ENCODE measurements at regions not wholly inside any gene's neighbourhood (a gene's known extent, or its start where the extent isn't known, plus 50 kb on each side); places are given as distances from the start of the nearest gene placed in this dataset.

GRCh38 chr3:8205881-8206280 is 295.7 kb upstream of the LMCD1 start:
- no peak for TF ChIP-seq CTCF (conservative IDR thresholded peaks at IDR 0.05)
- Mint-ChIP-seq H3K27ac (ENCODE audit: unreplicated experiment) (no peak overlapping the region), H3K4me1 (peaks cover 4% of the 10 kb centered on the region), H3K9me3 (no peaks in the 10 kb centered on the region), H3K27me3 (ENCODE audit: low read depth) (no peaks in the 10 kb centered on the region), H3K36me3 (ENCODE audit: low read depth) (no peaks in the 10 kb centered on the region), H3K4me3 (no peak overlapping the region)
- DNase-seq (ENCODE audit: low read depth, low spot score), result no peak

GRCh38 chr3:8206971-8207617 is 294.5 kb upstream of the LMCD1 start:
- H3K27me3 Mint-ChIP-seq (ENCODE audit: low read depth), result no peaks in the 10 kb centered on the region
- no peak overlapping the region for H3K4me3 Mint-ChIP-seq
- no peak for TF ChIP-seq CTCF (conservative IDR thresholded peaks at IDR 0.05)
- H3K36me3 Mint-ChIP-seq (ENCODE audit: low read depth), result no peaks in the 10 kb centered on the region
- no peaks in the 10 kb centered on the region for H3K9me3 Mint-ChIP-seq
- no peak overlapping the region for H3K27ac Mint-ChIP-seq (ENCODE audit: unreplicated experiment)
- peaks cover 4% of the 10 kb centered on the region for H3K4me1 Mint-ChIP-seq
- no peak for DNase-seq (ENCODE audit: low read depth, low spot score)

- no peak overlapping the region for H3K27ac Mint-ChIP-seq (ENCODE audit: unreplicated experiment)
- H3K36me3 Mint-ChIP-seq (ENCODE audit: low read depth), result no peaks in the 10 kb centered on the region
- H3K27me3 Mint-ChIP-seq (ENCODE audit: low read depth), result no peaks in the 10 kb centered on the region
- H3K9me3 Mint-ChIP-seq, result no peaks in the 10 kb centered on the region
- H3K4me1 Mint-ChIP-seq, result peaks cover 10% of the 10 kb centered on the region
- no peak overlapping the region for H3K4me3 Mint-ChIP-seq
- no peak for DNase-seq (ENCODE audit: low read depth, low spot score)
- no peak for TF ChIP-seq CTCF (conservative IDR thresholded peaks at IDR 0.05)
Observed at GRCh38 chr3:8210882-8211341, 290.7 kb upstream of the LMCD1 start.

GRCh38 chr3:8212794-8213193 is 288.8 kb upstream of the LMCD1 start:
- Mint-ChIP-seq H3K27ac (ENCODE audit: unreplicated experiment) (no peak overlapping the region), H3K27me3 (ENCODE audit: low read depth) (no peaks in the 10 kb centered on the region), H3K4me1 (peaks cover 6% of the 10 kb centered on the region), H3K36me3 (ENCODE audit: low read depth) (no peaks in the 10 kb centered on the region), H3K9me3 (no peaks in the 10 kb centered on the region), H3K4me3 (no peak overlapping the region)
- DNase-seq (ENCODE audit: low read depth, low spot score), result no peak
- TF ChIP-seq CTCF (conservative IDR thresholded peaks at IDR 0.05), result no peak

GRCh38 chr3:8213286-8213685 is 288.3 kb upstream of the LMCD1 start:
- H3K27me3 Mint-ChIP-seq (ENCODE audit: low read depth), result no peaks in the 10 kb centered on the region
- H3K27ac Mint-ChIP-seq (ENCODE audit: unreplicated experiment), result no peak overlapping the region
- H3K4me3 Mint-ChIP-seq, result no peak overlapping the region
- H3K4me1 Mint-ChIP-seq, result peaks cover 6% of the 10 kb centered on the region
- no peak for TF ChIP-seq CTCF (conservative IDR thresholded peaks at IDR 0.05)
- no peaks in the 10 kb centered on the region for H3K9me3 Mint-ChIP-seq
- H3K36me3 Mint-ChIP-seq (ENCODE audit: low read depth), result no peaks in the 10 kb centered on the region
- DNase-seq (ENCODE audit: low read depth, low spot score), result no peak
